ENCODE measurements at regions not wholly inside any gene's neighbourhood (a gene's known extent, or its start where the extent isn't known, plus 50 kb on each side); places are given as distances from the start of the nearest gene placed in this dataset.

GRCh38 chr11:28684011-28684586 is 575.9 kb downstream of the METTL15 start:
- H3K9me3 Mint-ChIP-seq (ENCODE audit: low read depth), result peaks cover 3% of the 10 kb centered on the region
- no peak for TF ChIP-seq CTCF (IDR thresholded peaks at IDR 0.05)

GRCh38 chr11:28679795-28680468 is 571.7 kb downstream of the METTL15 start:
- Mint-ChIP-seq H3K27me3 (ENCODE audit: low read depth) (no peaks in the 10 kb centered on the region), H3K27ac (ENCODE audit: unreplicated experiment) (no peak overlapping the region), H3K36me3 (ENCODE audit: low read depth) (no peaks in the 10 kb centered on the region), H3K9me3 (ENCODE audit: low read depth) (no peaks in the 10 kb centered on the region), H3K4me3 (ENCODE audit: unreplicated experiment) (no peak overlapping the region), H3K4me1 (ENCODE audit: low read depth) (peaks cover 10% of the 10 kb centered on the region)
- DNase-seq (ENCODE audit: low spot score), result no peak
- no peak for TF ChIP-seq CTCF (IDR thresholded peaks at IDR 0.05)

More at GRCh38 chr11:28684011-28684586, 575.9 kb downstream of the METTL15 start:
- DNase-seq (ENCODE audit: low spot score), result no peak
- Mint-ChIP-seq H3K27me3 (ENCODE audit: low read depth) (no peaks in the 10 kb centered on the region), H3K27ac (ENCODE audit: unreplicated experiment) (no peak overlapping the region), H3K4me3 (ENCODE audit: unreplicated experiment) (no peak overlapping the region), H3K36me3 (ENCODE audit: low read depth) (no peaks in the 10 kb centered on the region), H3K4me1 (ENCODE audit: low read depth) (peaks cover 10% of the 10 kb centered on the region)

GRCh38 chr11:28677721-28678120 is 569.5 kb downstream of the METTL15 start:
- Mint-ChIP-seq H3K36me3 (ENCODE audit: low read depth) (no peaks in the 10 kb centered on the region), H3K9me3 (ENCODE audit: low read depth) (no peaks in the 10 kb centered on the region), H3K4me1 (ENCODE audit: low read depth) (peaks cover 15% of the 10 kb centered on the region), H3K27ac (ENCODE audit: unreplicated experiment) (no peak overlapping the region), H3K27me3 (ENCODE audit: low read depth) (no peaks in the 10 kb centered on the region), H3K4me3 (ENCODE audit: unreplicated experiment) (no peak overlapping the region)
- TF ChIP-seq CTCF (IDR thresholded peaks at IDR 0.05), result no peak
- no peak for DNase-seq (ENCODE audit: low spot score)

GRCh38 chr11:28675183-28675582 is 567.0 kb downstream of the METTL15 start:
- Mint-ChIP-seq H3K27me3 (ENCODE audit: low read depth) (no peaks in the 10 kb centered on the region), H3K4me3 (ENCODE audit: unreplicated experiment) (no peak overlapping the region), H3K9me3 (ENCODE audit: low read depth) (no peaks in the 10 kb centered on the region), H3K4me1 (ENCODE audit: low read depth) (peaks cover 13% of the 10 kb centered on the region), H3K27ac (ENCODE audit: unreplicated experiment) (no peak overlapping the region), H3K36me3 (ENCODE audit: low read depth) (no peaks in the 10 kb centered on the region)
- DNase-seq (ENCODE audit: low spot score), result no peak
- TF ChIP-seq CTCF (IDR thresholded peaks at IDR 0.05), result no peak

- H3K36me3 Mint-ChIP-seq (ENCODE audit: low read depth), result no peaks in the 10 kb centered on the region
- peak; percentile 69 for TF ChIP-seq CTCF (IDR thresholded peaks at IDR 0.05)
- H3K4me3 Mint-ChIP-seq (ENCODE audit: unreplicated experiment), result no peak overlapping the region
- no peak for DNase-seq (ENCODE audit: low spot score)
- H3K9me3 Mint-ChIP-seq (ENCODE audit: low read depth), result no peaks in the 10 kb centered on the region
- no peak overlapping the region for H3K27ac Mint-ChIP-seq (ENCODE audit: unreplicated experiment)
- peaks cover 7% of the 10 kb centered on the region for H3K4me1 Mint-ChIP-seq (ENCODE audit: low read depth)
- no peaks in the 10 kb centered on the region for H3K27me3 Mint-ChIP-seq (ENCODE audit: low read depth)
Measured at GRCh38 chr11:28674433-28675103, 566.4 kb downstream of the METTL15 start.

Measured in chondrocyte (in vitro differentiated cells).